Sigmoid colon (tissue), 6 donors: ENCODE measurements at regions not wholly inside any gene's neighbourhood (a gene's known extent, or its start where the extent isn't known, plus 50 kb on each side); places are given as distances from the start of the nearest gene placed in this dataset.

ENCODE experiments used
- DNase-seq: peaks from one replicate; pipeline ENCODE4 v3.0.0-alpha.2; 2019
- H3K27ac ChIP-seq, 4 donors: fragments of 200-600 bp; sonication (generic); one replicate each; pipeline ENCODE4 v1.5.1; 2016 to 2019; ENCODE audit warnings: mild to moderate bottlenecking in 1 of 4
- H3K27me3 ChIP-seq, 3 donors: fragments of 200-600 bp; sonication (generic); one replicate each; pipeline ENCODE4 v1.5.1; 2019; ENCODE audit warnings: mild to moderate bottlenecking in 1 of 3
- H3K36me3 ChIP-seq, 4 donors: fragments of 200-600 bp; sonication (generic); one replicate each; pipeline ENCODE4 v1.5.1; 2016 to 2019
- H3K4me1 ChIP-seq, 4 donors: fragments of 200-600 bp; sonication (generic); one replicate each; pipeline ENCODE4 v1.5.1; 2017 to 2019
- H3K4me3 ChIP-seq, 4 donors: fragments of 200-600 bp; sonication (generic); one replicate each; pipeline ENCODE4 v1.5.1; 2017 to 2019; ENCODE audit warnings: mild to moderate bottlenecking in 2 of 4, moderate library complexity in 1 of 4
- H3K9me3 ChIP-seq, 4 donors: fragments of 200-600 bp in 3 of 4; sonication (generic) in 3 of 4; one replicate each; pipeline versions ENCODE4 v1.5.1 to v1.6.1; 2013 to 2019
- EP300 ChIP-seq, 4 donors: sonication (generic); formaldehyde crosslinking; IDR thresholded peaks; one replicate each; pipeline ENCODE4 v1.6.1; 2017; ENCODE audit warnings: antibody characterized with exemption in 4 of 4
- POLR2A ChIP-seq, 2 donors: fragments of 450-650 bp; IDR thresholded peaks; one replicate each; pipeline ENCODE4 v1.6.1; 2016; ENCODE audit warnings: antibody characterized with exemption in 2 of 2, mild to moderate bottlenecking in 2 of 2, moderate library complexity in 2 of 2
- POLR2AphosphoS5 ChIP-seq, 4 donors: sonication (generic); formaldehyde crosslinking; IDR thresholded peaks; one replicate each; pipeline ENCODE4 v1.6.1; 2017; ENCODE audit warnings: antibody characterized with exemption in 4 of 4
- WGBS, 2 donors: extraction: QIAGEN DNeasy Blood & Tissue Kit; methylation state at CpG; one replicate each; pipeline ENCODE4 v1.1.7; 2013; 5-methylcytosine and 5-hydroxymethylcytosine counted together
- intact Hi-C: fragments of 100-400 bp; cut with DNase I; formaldehyde crosslinking; loops from one replicate; pipeline ENCODE4 v1.15.1; 2023
- TF ChIP-seq, protein P1 (sequence below), 4 experiments: fragments of 450-650 bp in 3 of 4; fragments of 200-600 bp in 1 of 4; IDR thresholded peaks; one replicate each; pipeline ENCODE4 v1.5.1; 2016 to 2019; ENCODE audit warnings: antibody characterized with exemption in 4 of 4, mild to moderate bottlenecking in 3 of 4, moderate library complexity in 2 of 4
- donor health status: healthy with polysubstance abuse.
- donor health status: healthy.

DNA sequence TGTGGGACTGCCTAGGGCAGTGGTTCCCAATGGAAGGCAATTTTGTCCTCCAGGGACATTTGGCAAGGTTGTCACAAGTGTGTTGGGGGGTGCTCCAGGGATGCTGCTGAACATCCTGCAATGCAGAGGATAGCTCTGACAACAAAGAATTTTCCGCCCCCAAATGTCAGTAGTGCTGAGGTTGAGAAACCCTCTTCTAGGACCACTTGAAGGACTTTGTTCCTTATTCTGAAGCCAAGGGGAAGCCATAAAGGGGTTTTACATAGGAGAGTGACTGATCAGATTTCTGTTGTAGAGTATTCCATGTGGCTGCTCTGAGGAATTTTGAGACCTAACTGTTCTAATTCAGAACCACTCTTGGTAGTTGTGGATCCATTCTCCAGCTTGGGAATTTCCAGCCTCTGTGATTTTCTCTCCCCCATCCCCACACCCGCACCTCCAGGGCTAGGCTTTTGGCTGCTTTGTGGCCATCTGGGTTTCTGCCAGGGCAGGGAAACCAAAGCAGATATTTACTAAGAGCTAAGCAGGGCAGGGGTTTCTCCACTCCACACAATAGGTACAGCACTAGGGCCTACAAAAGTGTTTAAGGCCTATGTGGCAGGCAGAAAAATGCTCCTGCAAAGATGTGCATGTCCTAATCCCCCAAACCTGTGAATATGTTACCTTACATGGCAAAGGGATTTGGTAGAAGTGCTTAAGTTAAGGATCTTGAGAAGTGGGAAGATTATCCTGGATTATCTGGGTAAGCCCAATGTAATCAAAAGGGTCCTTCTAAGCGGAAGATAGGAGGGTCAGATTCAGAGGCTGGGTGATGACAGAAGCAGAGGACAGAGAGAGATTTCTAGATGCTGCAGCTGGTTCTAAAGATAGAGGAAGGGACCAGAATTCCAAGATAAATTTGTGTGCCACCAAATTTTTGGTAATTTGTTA, 135.4 kb downstream of the TMEM17 start:
- Histone ChIP-seq H3K27me3 (no peaks in the 10 kb centered on the region), H3K4me3 (no peak overlapping the region), H3K9me3 (no peaks in the 10 kb centered on the region), H3K36me3 (no peaks in the 10 kb centered on the region), H3K27ac (no peak overlapping the region), H3K4me1 (no peaks in the 10 kb centered on the region)
- TF ChIP-seq, protein P1, sequence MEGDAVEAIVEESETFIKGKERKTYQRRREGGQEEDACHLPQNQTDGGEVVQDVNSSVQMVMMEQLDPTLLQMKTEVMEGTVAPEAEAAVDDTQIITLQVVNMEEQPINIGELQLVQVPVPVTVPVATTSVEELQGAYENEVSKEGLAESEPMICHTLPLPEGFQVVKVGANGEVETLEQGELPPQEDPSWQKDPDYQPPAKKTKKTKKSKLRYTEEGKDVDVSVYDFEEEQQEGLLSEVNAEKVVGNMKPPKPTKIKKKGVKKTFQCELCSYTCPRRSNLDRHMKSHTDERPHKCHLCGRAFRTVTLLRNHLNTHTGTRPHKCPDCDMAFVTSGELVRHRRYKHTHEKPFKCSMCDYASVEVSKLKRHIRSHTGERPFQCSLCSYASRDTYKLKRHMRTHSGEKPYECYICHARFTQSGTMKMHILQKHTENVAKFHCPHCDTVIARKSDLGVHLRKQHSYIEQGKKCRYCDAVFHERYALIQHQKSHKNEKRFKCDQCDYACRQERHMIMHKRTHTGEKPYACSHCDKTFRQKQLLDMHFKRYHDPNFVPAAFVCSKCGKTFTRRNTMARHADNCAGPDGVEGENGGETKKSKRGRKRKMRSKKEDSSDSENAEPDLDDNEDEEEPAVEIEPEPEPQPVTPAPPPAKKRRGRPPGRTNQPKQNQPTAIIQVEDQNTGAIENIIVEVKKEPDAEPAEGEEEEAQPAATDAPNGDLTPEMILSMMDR (IDR thresholded peaks at IDR 0.05): no peak
- TF ChIP-seq EP300 (IDR thresholded peaks at IDR 0.05) (no peak), POLR2A (IDR thresholded peaks at IDR 0.05) (no peak), POLR2AphosphoS5 (IDR thresholded peaks at IDR 0.05) (no peak)
- intact Hi-C loops: no loop called here
- DNase-seq: no peak
- 90 to 92% methylated on average over 3 of the region's 3 CpGs for WGBS, 2 donors

DNA sequence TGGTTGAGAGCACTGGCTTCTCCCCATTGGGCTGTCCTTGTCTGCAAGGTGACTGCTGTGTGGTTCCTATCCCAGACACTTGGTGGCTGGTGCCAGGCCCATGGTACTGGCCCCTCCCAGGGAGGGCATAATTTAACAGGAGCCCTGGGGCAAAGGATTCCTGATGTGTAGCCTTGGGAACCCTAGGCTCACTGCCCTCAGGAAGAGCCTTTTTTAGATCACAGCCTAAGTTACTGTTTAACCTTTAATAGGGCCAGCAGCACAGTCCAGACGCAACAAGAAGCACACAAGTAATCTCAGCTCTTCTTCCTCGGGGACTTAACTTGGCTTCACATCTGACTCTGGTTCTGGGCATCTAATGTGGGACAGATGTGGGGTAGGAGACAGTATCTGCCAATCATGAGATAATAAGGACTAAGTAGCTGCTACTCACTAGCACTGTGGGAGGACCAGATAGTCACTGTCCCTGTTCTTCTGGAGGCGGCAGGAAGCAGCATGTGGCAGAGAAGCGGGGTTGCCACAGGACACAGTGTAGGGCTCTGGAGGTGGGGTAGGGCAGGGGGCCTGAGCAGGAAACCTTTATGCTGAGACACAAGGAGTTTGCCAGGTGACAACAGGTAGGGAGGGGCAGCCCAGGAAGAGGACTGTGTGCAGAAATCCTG, 136.3 kb downstream of the TMEM17 start:
- intact Hi-C loops: no loop called here
- 50 to 64% methylated on average over 4 of the region's 4 CpGs for WGBS, 2 donors
- no peak for DNase-seq
- no peaks in the 10 kb centered on the region for H3K9me3 ChIP-seq
- H3K36me3 ChIP-seq: no peaks in the 10 kb centered on the region
- H3K4me1 ChIP-seq: no peaks in the 10 kb centered on the region
- no peaks in the 10 kb centered on the region for H3K27me3 ChIP-seq
- no peak overlapping the region for H3K27ac ChIP-seq
- no peak overlapping the region for H3K4me3 ChIP-seq
- no peak for TF ChIP-seq POLR2AphosphoS5 (IDR thresholded peaks at IDR 0.05)
- no peak for TF ChIP-seq EP300 (IDR thresholded peaks at IDR 0.05)
- no peak for TF ChIP-seq POLR2A (IDR thresholded peaks at IDR 0.05)
- TF ChIP-seq, protein P1 (IDR thresholded peaks at IDR 0.05): no peak

DNA sequence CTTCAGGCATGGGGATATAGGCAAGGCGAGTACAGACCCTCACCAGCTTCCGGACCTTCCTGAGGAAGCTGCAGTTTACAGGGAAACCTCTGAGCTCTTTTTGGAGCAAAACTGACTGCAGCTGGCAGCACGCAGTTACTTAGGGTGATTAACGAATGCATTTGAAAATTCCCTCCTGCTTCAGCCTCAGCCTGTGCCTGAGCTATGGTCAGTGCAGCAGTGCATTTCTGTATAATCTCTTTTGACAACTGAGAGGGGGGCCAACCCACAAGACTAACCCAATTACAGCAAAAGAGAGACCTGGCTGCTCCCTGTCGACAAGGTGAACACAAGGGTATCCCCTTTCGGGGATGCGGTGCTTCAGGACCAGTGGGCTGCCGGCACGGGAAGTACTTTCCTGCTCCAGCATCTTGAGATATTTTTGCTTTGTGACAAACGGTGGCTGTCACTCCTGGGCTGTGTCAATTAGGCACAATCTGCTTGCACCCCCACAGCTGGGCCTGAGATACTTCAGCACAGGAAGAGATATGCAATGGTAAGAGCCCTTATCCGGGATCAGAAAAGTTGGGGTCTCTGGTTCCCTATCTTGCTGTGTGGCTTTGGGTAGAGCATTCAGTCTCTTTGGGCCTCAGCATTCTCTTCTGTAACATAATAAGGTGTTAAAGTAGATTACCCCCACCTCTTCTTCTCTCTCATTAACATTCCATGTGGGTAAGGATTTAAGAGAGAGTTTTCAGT, 141.0 kb downstream of the TMEM17 start:
- no peaks in the 10 kb centered on the region for H3K9me3 ChIP-seq
- H3K4me1 ChIP-seq: no peaks in the 10 kb centered on the region
- TF ChIP-seq POLR2A (IDR thresholded peaks at IDR 0.05): no peak
- TF ChIP-seq, protein P1 (IDR thresholded peaks at IDR 0.05): no peak
- WGBS, 2 donors: 58 to 92% methylated on average over 11 of the region's 11 CpGs
- H3K36me3 ChIP-seq: no peaks in the 10 kb centered on the region
- no peak overlapping the region for H3K4me3 ChIP-seq
- no peak for DNase-seq
- intact Hi-C loops: no loop called here
- no peak overlapping the region for H3K27ac ChIP-seq
- H3K27me3 ChIP-seq: no peaks in the 10 kb centered on the region

DNA sequence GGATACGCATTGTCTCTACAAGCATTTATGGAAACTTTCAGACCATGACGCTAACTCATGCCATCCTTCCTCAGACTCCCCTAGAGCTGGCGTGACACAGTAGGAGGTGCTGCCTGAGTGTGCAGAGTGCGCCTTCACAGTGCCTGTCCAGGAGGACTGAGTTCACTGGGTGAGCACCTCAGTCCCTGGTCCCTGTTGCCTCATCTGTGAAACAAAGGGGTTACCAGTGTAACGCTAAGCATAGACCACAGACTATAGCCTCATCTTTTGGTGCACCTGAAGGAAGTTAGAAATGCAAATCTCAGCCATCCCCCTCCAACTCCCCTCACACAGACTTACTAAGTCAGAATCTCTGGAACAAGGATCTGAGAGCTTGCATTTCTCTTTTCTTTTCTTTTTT, 142.8 kb downstream of the TMEM17 start:
- DNase-seq: no peak
- TF ChIP-seq, protein P1 (IDR thresholded peaks at IDR 0.05): no peak
- TF ChIP-seq POLR2AphosphoS5 (IDR thresholded peaks at IDR 0.05): no peak
- no peak for TF ChIP-seq EP300 (IDR thresholded peaks at IDR 0.05)
- TF ChIP-seq POLR2A (IDR thresholded peaks at IDR 0.05): no peak
- Histone ChIP-seq H3K27ac (no peak overlapping the region), H3K4me1 (no peaks in the 10 kb centered on the region), H3K36me3 (no peaks in the 10 kb centered on the region), H3K27me3 (no peaks in the 10 kb centered on the region), H3K4me3 (no peak overlapping the region), H3K9me3 (no peaks in the 10 kb centered on the region)
- intact Hi-C loops: no loop called here
- WGBS, 2 donors: 78 to 97% methylated on average over 5 of the region's 5 CpGs
